NCI-H1105 treated with DMSO at 0.1 percent for 48 hours (cell line): ENCODE measurements at regions not wholly inside any gene's neighbourhood (a gene's known extent, or its start where the extent isn't known, plus 50 kb on each side); places are given as distances from the start of the nearest gene placed in this dataset.
"Not testable (repeated sequence)": the region's sequence is repeated elsewhere in the genome, so short reads cannot be mapped to it uniquely, and the experiment has no call there.

Source experiments
- DNase-seq: peaks from one replicate; lab custom pipeline; 2025; lab: John Stamatoyannopoulos, UW

GRCh38 chr11:86861810-86862209, 61.5 kb downstream of the PRSS23 start:
- DNase-seq: no peak

- no peak for DNase-seq
Measured at GRCh38 chr11:86863476-86863875, 63.1 kb downstream of the PRSS23 start.

GRCh38 chr11:86865436-86865835, 65.1 kb downstream of the PRSS23 start:
- DNase-seq: no peak

- no peak for DNase-seq
Measured at GRCh38 chr11:86869531-86869930, 69.2 kb downstream of the PRSS23 start.

GRCh38 chr11:86869966-86870570, 69.7 kb downstream of the PRSS23 start:
- DNase-seq: peak; percentile 55

GRCh38 chr11:86873573-86874083, 73.3 kb downstream of the PRSS23 start:
- DNase-seq: no peak

GRCh38 chr11:86874304-86875056, 74.1 kb downstream of the PRSS23 start:
- DNase-seq: no peak

GRCh38 chr11:86876716-86877234, 76.4 kb downstream of the PRSS23 start:
- no peak for DNase-seq

- no peak for DNase-seq
Measured at GRCh38 chr11:86877503-86877902, 77.2 kb downstream of the PRSS23 start.

GRCh38 chr11:86879241-86879640, 76.0 kb downstream of the FZD4 start:
- not testable (repeated sequence) for DNase-seq

GRCh38 chr11:86885311-86885710, 69.9 kb downstream of the FZD4 start:
- no peak for DNase-seq

- DNase-seq: no peak
Measured at GRCh38 chr11:86888164-86889000, 66.8 kb downstream of the FZD4 start.

- no peak for DNase-seq
Measured at GRCh38 chr11:86889001-86889341, 66.2 kb downstream of the FZD4 start.

GRCh38 chr11:86891036-86891435, 64.2 kb downstream of the FZD4 start:
- DNase-seq: peak; percentile 84

- no peak for DNase-seq
Measured at GRCh38 chr11:86893235-86893634, 62.0 kb downstream of the FZD4 start.
